Amniotic stem cell (primary cell): ENCODE measurements at regions not wholly inside any gene's neighbourhood (a gene's known extent, or its start where the extent isn't known, plus 50 kb on each side); places are given as distances from the start of the nearest gene placed in this dataset.

Source experiments
- DNase-seq: peaks from one replicate; lab custom pipeline; 2025; lab: John Stamatoyannopoulos, UW

DNA sequence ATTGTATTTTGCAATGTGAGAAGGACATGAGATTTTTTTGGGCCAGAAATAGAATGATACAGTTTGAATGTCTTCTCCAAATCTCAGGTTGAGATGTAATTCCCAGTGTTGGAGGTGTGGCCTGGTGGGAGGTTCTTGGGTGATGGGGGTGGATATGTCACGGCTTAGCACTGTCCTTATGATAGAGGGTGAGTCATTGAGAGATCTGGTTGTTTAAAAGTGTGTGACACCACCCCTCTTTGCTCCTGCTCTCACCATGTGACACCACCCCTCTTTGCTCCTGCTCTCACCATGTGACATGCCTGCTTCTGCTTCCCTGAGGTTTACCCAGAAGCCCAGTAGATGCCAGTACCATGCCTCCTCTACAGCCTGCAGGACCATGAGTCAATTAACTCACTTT lies 1226.9 kb downstream of the PCDH7 start:
- DNase-seq: no peak

DNA sequence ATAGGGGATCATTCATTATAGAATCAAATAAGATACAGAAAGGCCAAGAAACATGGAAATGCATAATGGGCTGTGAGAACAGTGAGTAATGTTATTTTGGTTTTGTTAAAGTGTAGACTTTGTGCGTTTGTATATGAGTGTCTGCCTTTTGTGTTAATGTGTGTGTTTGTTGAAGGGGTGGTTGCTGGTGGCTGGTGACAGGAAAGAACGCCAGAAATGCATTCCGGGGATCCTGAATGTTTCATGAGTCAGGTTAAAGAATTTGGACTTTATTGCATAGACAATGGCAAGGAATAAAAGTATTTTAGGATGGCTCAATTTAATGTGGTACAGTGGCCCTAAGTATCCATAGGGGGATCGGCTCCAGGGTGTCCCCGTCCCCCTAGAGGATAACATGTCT lies 1228.9 kb downstream of the PCDH7 start:
- no peak for DNase-seq

DNA sequence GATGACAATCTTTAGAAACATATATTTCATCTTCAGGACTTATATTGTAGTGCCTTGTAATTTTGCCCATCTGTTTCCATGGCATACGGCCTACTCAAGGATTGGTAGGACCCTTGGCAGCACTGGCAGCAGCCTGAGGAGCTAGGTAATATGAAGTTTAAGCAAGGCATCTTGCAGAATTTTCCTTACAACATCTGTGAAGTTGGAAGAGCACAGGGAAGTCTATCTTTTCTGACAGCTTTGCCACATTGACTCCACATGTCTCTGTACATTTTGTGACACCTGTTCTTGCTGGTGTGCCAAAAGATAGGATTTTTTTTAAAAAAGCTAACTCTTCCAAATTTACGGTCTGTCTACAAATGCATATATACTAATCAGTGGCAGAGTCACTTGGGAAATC lies 1235.2 kb downstream of the PCDH7 start:
- DNase-seq: no peak

DNA sequence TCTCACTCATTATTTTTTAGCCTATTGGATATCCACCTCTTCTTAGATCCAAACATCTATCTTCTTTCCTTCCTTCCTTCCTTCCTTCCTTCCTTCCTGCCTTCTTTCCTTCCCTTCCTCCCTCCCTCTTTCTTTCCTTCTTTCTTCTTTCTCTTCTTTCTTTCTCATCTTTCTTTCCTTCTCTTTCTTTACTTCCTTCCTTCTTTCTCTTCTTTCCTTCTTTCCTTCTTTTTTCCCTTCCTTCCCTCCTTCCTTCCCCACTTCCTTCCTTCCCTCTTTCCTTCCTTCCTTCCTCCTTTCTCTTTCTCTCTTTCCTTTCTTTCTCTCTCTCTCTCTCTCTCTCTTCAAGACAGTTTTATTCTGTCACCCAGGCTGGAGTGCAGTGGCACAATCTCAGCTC lies 1239.8 kb downstream of the PCDH7 start:
- no peak for DNase-seq

DNA sequence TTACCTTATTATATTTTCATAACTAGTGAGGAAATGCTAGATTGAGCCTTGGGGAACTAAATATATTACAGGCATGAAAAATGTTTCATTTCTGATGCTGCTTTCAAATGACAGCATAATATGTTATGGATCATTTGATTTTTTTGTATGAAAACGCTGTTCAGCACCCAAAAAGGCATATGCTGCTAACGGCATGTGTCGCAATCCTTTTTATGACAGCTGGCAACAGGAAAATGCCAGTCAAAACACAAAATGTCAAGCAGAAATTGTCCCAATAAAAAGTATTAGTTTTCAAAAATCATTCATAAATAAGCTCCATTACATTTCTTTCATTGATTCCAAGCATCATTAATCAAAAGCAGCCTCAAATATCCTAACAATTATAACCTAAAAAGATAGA lies 1244.5 kb downstream of the PCDH7 start:
- DNase-seq: no peak

DNA sequence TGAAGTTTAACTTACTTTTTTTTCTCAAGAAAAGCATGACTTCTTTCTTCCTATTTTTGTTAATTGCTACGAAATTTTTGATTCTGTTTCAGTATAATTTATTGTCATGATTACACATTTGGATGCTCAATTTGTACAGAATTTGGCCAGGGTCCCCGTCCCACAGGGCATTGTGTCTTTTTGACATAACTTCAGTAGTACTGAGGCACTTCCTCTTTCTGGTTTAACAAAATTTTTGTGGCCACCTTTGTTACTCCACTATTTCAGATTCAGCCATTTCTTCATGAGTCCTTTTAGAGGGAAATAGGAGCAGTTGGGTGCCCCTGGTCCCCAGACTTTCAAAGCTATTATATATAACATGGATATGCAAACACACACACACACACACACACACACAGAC lies 1248.7 kb downstream of the PCDH7 start:
- DNase-seq: no peak

DNA sequence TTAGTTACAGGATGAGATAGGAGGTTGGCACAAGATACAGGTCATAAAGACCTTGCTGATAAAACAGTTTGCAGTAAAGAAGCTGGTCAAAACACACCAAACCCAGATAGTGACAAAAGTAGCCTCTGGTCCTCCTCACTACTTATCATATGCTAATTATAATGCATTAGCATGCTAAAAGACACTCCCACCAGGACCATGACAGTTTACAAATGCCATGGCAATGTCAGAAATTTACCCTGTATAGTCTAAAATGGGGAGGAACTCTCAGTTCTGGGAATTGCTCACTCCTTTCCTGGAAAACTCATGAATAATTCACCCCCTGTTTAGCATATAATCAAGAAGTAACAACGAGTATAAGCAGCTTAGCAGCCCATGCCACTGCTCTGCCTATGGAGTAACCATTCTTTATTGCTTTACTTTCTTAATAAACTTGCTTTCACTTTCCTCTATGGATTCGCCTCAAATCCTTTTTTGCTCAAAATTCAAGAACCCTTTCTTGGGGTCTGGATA lies 1254.4 kb downstream of the PCDH7 start:
- DNase-seq: no peak

DNA sequence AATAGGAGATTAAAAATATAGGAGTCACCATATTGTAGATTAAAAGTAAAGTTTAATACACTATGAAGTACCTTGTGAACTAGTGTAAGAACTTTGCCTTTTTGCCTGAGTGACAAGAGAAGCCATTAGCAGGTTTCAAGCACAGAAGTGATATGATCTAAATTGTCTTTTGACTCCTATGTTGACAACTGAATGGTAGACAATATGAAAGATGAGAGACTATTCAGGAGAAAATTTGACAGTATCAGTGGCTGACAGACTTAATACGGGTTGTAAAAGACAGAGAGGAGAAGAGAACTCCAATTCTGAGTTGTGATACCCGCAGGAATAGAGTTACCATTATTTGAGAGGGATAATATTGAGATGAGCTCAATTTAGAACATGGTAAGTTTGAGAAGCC lies 1259.8 kb downstream of the PCDH7 start:
- no peak for DNase-seq

DNA sequence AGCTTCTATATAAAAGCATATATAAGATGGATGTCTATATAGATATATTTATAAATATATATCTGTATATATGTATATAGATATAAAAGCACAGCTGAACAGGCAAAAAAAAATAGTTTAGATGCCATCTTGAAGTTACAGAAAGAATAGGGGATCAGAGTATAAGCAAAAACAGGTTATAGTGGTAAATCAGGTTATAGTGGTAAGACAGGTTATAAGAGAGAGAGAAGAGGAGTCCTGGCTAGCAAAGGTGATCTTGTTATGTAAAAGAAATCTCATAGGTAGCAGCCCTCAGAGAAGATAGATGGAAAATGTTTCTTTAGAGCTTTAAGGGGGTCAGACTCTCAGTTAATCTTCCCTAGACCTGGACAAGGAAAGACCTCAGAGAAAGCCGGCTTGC lies 1263.1 kb downstream of the PCDH7 start:
- no peak for DNase-seq

DNA sequence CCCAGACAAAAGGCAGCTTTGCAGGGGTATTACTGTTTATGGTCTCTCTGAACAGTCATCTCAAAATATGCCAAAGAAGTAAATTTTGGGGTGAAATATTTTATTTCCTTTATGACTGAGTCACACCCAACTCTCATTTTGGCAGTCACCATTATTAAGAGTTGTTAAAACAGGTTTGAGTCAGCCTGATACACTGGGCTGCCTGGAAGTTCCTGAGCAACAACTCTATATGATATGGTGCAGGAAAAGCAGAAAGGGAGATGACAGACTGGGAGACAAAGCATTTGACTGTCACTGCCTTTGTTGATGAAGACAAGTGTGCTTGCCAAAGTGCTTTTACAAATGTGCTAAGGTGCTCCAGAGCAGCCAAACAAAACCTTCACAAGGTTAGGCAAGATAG lies 1263.5 kb downstream of the PCDH7 start:
- no peak for DNase-seq

DNA sequence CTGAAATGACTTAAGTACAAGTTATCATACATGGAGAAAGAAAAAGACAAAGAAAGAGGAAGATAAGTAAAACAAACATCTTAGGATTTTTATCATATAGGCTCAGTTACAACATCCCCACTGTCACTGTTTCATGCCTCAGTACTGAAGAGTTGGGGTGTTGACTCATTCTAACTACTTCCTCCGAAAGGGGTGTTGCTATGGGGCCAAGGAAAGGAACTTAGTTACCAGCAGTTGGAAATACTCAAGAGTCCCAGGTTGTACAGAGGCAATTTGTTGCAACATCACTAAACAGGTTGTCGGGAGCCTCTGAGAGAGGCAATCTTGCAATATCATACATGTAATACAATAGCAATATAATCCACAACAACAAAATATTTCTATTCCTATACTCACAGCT lies 1264.7 kb downstream of the PCDH7 start:
- no peak for DNase-seq

DNA sequence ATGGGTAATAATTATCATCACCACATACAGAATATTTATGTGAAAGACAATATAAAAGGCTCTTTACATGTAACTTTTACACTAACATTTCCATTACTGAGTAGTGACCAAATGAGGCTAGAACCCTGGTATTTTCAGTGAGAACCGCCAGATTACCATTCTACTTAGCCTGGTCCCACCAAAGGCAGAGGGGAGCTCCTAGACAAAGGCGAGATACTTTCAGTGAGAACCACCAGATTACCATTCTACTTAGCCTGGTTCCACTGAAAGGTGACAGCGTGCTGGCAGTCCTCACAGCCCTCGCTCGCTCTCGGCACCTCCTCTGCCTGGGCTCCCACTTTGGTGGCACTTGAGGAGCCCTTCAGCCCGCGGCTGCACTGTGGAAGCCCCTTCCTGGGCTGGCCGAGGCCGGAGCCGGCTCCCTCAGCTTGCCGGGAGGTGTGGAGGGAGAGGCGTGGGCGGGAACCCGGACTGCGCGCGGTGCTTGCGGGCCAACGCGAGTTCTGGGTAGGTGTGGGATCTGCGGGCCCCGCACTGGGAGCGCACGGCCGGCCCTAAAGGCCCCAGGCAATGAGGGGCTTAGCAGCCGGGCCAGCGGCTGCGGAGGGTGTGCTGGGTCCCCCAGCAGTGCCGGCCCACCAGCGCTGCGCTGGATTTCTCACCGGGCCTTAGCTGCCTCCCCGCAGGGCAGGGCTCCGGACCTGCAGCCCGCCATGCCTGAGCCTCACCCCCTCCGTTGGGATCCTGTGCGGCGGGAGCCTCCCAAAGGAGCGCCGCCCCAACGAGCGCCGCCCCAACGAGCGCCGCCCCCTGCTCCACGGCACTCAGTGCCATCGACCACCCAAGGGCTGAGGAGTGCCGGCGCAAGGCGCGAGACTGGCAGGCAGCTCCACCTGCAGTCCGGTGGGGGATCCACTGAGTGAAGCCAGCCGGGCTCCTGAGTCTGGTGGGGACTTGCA lies 1276.1 kb downstream of the PCDH7 start:
- no peak for DNase-seq

DNA sequence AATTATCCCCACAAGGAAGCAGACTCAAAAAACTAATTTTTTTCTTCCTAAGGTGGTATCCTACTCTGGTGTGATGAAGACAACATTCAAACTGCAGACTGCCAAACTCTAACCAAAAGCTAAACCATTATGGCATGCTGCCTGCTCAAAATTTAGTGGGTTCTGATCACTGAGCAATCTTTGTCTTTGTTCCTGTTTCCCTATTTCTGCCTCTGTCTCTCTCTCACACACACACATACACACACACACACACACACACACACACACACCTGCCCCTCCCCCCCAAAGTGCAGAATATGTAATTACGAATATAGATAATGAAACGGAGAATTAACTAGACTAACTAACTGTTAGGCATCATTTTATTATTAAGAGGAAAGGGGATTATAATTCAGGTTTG lies 1278.6 kb downstream of the PCDH7 start:
- no peak for DNase-seq

DNA sequence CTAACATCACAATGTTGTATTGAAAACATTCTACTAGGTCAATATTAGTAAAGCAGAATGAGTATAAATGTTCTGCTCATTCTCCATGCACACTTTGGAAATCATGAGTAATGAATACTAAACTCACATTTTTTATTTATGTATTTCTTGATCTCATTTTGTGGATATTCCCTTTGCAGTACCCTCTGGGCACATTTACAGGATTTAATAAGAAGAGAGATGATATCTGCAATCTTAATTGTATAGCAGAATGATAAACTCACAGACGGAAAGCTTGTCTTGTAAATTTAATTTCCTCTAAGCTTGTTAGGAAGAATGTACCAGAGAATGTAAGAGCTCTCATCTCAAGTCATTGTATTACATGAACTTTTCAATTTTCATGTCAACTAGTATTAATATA lies 1279.7 kb downstream of the PCDH7 start:
- no peak for DNase-seq

DNA sequence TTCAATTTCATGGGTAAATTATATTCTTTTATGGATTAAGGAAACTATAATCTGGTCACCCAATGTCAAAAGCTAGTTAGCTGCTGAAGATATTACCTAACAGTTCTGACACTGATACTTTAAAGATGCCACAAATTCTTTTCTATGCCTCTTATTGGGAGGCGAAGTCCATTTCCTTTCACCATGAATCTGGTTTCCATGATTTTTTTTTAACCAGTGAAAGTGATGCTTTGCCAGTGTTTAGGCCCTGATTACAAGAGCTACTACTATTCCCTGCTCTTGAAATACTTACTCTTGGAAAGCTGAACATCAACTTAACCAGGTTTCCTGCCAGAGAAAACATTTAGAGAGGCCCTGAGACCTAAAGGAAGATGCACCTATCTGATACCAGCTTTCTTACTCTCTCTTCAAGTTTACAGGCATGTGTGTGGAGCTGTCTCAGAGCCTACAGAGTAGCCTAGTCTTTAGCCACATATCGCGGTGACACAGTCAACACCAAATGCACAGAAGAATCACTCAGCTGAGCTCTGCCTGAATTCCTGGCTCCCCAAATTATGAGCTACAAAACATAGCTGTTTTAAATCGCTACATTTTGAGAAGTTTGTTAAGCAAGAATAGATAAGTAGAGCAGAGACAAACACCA lies 1280.8 kb downstream of the PCDH7 start:
- no peak for DNase-seq

DNA sequence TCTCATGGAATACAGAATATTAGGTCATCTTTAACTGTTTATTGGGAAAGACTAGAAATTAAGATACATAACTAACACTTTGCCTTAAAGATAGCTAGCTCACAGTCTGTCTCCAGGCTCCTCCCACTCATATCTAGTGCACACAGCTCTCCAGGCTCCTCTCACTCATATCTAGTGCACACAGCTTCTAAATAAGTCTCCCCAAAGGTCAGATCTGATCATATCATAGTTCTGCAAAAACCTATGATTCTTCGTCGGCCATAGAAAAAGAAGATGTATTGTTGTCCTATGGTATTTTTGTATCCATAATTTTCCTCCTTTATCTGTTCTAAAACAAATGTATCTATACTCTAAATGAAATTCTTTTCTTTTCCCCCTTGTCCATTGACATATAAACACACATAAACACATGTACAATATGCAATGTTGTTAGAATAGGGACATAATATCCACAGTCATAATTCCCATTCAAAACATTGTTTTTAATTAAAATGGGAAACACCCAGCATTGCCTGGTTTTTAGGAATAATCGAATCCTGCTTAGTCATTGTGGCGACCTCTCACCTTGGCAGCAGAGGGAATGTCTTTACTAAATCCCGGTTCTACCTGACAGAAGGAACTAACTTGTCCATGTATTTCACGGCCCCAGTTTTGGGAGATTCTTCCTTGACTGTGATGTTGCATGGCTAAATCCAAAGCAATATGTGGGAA lies 1282.0 kb downstream of the PCDH7 start:
- DNase-seq: no peak

DNA sequence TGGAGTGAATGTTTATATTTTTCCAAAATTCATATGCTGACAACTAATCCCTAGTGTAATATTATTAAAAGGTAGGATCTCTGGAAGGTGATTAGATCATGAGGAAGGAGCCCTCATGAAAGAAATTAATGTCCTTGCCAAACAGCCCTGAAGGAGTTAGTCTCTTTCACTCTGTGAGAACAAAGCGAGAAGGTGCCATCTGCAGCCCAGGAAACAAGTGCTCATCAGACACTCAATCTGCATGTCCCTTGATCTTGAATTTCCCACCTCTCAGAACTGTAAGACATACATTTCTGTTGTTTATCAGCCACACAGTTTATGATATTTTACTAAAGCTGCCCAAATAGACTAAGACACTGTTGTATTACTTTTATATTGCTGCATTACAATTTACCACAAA lies 1283.4 kb downstream of the PCDH7 start:
- no peak for DNase-seq

DNA sequence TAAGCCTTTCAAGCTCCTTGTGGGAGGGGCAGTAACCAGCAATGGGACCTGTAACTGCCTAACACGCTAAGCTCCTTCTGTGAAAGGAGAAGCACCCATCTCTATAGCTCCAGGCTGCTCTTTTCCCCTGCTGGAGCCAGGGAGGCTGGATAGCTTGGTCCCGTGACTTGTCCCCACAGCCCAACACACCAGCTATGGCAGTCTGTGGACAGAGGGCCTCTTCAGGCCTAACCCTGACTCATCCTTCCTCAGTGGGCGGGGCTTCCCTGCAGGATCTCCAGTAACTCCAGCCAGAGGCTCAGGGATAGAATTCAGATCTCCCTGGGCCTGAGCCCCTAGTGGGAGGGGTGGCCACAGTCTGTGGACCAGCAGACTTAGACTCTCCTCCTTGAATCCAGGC lies 1290.1 kb downstream of the PCDH7 start:
- no peak for DNase-seq

DNA sequence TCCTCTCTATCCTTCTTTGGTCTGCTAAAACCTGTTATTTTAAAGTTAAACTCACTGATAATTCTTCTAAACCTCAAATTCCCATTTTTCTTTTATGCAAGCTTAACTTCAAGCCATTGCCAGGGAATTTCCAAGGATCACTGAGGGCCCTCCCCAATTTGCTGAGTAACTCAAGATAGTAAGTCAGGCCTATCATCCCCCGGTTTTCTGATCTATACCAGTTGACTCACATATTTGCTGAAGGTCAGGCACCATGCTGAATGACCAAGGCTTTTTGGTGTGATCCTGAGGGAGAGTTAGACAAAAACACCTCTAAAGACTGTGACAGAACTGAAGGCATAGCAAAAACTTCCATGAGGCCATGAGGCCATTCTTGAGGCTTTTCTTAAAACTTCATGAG lies 1301.9 kb downstream of the PCDH7 start:
- DNase-seq: peak; percentile 32

DNA sequence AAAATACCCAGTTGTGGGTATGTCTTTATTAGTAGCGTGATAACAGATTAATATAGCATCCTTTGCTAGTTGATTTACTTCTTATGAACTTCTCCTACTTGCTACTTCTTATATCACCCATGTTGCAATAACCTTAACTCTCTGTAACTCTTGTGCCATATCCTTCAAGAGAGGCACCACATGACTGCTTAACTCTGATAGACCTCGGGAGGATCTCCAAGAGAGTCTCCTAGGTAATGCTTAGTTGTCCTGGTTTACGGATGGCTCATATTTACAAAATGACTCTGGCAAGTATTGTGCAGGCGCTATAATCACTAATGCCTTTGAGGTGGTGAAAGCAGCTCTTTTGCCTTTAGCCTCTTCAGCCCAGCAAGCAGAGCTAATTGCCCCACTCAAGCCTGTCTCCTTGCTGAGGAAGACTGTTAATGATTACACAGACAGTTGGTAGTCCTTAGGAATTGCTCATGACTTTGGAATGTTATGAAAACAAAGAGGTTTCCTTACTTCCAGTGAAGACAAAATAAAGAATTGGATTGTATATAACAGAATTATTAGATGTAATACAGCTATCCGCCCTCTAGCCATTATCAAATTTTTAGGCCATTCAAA lies 1305.8 kb downstream of the PCDH7 start:
- no peak for DNase-seq

DNA sequence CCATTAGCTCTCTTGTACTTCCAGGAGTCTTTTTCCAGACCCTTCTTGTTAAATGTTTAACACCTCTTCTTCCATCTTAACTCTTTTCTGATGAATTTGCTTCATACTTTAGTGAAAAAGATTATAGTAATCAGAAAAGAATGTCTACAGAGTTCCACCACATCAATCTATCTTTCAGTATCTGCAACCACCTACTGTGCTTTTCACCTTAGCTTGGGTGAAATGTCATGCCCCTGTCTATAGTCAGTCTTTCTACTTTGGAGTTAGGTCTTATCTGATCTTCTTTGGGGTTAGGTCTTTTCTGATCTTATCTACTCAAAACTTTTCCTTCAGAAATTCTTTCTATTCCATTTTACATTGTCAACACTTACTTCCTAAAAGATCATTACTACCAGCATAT lies 1310.2 kb downstream of the PCDH7 start:
- DNase-seq: no peak

DNA sequence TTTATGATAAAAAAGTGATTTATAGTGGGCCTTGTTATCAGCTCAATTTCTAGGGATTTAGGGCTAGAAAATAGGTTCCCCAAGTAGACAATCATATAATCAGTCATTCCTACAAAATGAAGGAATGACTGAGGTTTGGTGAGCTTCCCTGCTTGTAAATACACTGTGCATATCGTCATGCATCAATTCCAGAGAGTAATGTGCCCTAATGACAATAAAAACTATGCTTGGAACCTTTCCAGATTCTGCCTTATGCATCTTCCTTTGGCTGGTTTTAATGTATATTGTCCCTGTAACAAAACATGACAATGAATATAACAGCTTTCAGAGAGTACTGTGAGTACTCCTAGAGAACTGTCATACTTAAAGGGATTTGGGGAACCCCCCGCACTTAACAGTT lies 1310.9 kb downstream of the PCDH7 start:
- DNase-seq: no peak
